Esophagus muscularis mucosa (tissue), 4 donors: ENCODE measurements at regions not wholly inside any gene's neighbourhood (a gene's known extent, or its start where the extent isn't known, plus 50 kb on each side); places are given as distances from the start of the nearest gene placed in this dataset.

Experiments used
- DNase-seq: peaks from one replicate; pipeline ENCODE4 v3.0.0-alpha.2; 2017; ENCODE audit errors: extremely low spot score
- H3K27ac ChIP-seq, 4 donors: fragments of 200-600 bp; sonication (generic); replicated peaks in 1 of 4; 1 replicate in 3 of 4; 2 replicates in 1 of 4; pipeline ENCODE4 v1.5.1; 2016 to 2019; ENCODE audit warnings: mild to moderate bottlenecking in 1 of 4
- H3K27me3 ChIP-seq, 4 donors: fragments of 200-600 bp; sonication (generic); one replicate each; pipeline versions ENCODE4 v1.5.1 to v1.6.0; 2016 to 2019
- H3K36me3 ChIP-seq, 4 donors: fragments of 200-600 bp; sonication (generic); one replicate each; pipeline ENCODE4 v1.5.1; 2016 to 2019
- H3K4me1 ChIP-seq, 4 donors: fragments of 200-600 bp; sonication (generic); one replicate each; pipeline ENCODE4 v1.5.1; 2016 to 2019
- H3K4me3 ChIP-seq, 4 donors: fragments of 200-600 bp; sonication (generic); 1 replicate in 2 of 4; 2 replicates in 2 of 4; pipeline ENCODE4 v1.5.1; 2016 to 2019; ENCODE audit warnings: mild to moderate bottlenecking in 4 of 4, moderate library complexity in 1 of 4
- H3K9me3 ChIP-seq, 4 donors: fragments of 200-600 bp; sonication (generic); 1 replicate in 3 of 4; 2 replicates in 1 of 4; pipeline ENCODE4 v1.5.1; 2016 to 2019
- EP300 ChIP-seq: sonication (generic); formaldehyde crosslinking; IDR thresholded peaks from one replicate; pipeline ENCODE4 v1.6.1; 2017; ENCODE audit warnings: antibody characterized with exemption
- POLR2A ChIP-seq: fragments of 450-650 bp; IDR thresholded peaks from one replicate; pipeline ENCODE4 v1.6.1; 2017; ENCODE audit warnings: antibody characterized with exemption, moderate library complexity, mild to moderate bottlenecking, low read depth
- POLR2AphosphoS5 ChIP-seq, 2 donors: sonication (generic); formaldehyde crosslinking; IDR thresholded peaks; one replicate each; pipeline ENCODE4 v1.6.1; 2017; ENCODE audit warnings: antibody characterized with exemption in 2 of 2
- WGBS: methylation state at CpG from one replicate; pipeline ENCODE4 v1.1.5; 2018; 5-methylcytosine and 5-hydroxymethylcytosine counted together
- intact Hi-C: fragments of 100-400 bp; cut with DNase I; formaldehyde crosslinking; loops from one replicate; pipeline ENCODE4 v1.15.1; 2023
- TF ChIP-seq, protein P1 (sequence below), 3 experiments: fragments of 200-600 bp in 2 of 3; fragments of 450-650 bp in 1 of 3; sonication (generic) in 2 of 3; IDR thresholded peaks; one replicate each; pipeline ENCODE4 v1.5.1; 2017 to 2019; ENCODE audit warnings: antibody characterized with exemption in 3 of 3, mild to moderate bottlenecking in 2 of 3, moderate library complexity in 1 of 3

DNA sequence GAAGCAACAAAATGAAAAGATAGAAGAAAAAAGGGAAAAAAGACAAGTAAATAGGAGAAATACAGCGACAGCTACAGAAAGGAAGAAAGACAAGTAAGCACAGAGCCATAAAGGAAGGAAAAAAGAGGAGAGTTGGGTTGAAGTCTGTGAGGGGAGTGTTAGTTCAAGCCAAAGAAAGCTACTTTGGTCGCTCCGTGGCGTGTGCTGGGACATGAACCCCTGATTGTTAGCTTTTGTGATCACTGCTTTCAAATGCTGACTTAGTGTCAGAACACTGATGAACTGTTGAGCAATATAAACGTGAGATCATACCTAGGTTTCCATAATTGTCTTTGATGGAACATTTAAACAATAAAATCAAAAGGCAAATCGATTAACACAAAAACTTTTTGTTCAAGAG lies 370.1 kb downstream of the TMEM161B start:
- TF ChIP-seq EP300: no peak
- no peak for TF ChIP-seq POLR2A
- TF ChIP-seq, protein P1, sequence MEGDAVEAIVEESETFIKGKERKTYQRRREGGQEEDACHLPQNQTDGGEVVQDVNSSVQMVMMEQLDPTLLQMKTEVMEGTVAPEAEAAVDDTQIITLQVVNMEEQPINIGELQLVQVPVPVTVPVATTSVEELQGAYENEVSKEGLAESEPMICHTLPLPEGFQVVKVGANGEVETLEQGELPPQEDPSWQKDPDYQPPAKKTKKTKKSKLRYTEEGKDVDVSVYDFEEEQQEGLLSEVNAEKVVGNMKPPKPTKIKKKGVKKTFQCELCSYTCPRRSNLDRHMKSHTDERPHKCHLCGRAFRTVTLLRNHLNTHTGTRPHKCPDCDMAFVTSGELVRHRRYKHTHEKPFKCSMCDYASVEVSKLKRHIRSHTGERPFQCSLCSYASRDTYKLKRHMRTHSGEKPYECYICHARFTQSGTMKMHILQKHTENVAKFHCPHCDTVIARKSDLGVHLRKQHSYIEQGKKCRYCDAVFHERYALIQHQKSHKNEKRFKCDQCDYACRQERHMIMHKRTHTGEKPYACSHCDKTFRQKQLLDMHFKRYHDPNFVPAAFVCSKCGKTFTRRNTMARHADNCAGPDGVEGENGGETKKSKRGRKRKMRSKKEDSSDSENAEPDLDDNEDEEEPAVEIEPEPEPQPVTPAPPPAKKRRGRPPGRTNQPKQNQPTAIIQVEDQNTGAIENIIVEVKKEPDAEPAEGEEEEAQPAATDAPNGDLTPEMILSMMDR (IDR thresholded peaks at IDR 0.05): no peak
- no peak for TF ChIP-seq POLR2AphosphoS5 (IDR thresholded peaks at IDR 0.05)
- Histone ChIP-seq H3K27ac (no peak overlapping the region), H3K4me1 (peaks cover 0 to 7% (median 3%) of the 10 kb centered on the region in 4 donors), H3K4me3 (no peak overlapping the region), H3K36me3 (no peaks in the 10 kb centered on the region), H3K27me3 (no peaks in the 10 kb centered on the region), H3K9me3 (no peaks in the 10 kb centered on the region)
- intact Hi-C loops: no loop called here
- no peak for DNase-seq
- WGBS: 77% methylated on average over 6 of the region's 6 CpGs

- no peak overlapping the region for H3K27ac ChIP-seq
- intact Hi-C loops: no loop called here
- H3K4me1 ChIP-seq: no peaks in the 10 kb centered on the region
- no peaks in the 10 kb centered on the region for H3K9me3 ChIP-seq
- H3K4me3 ChIP-seq: no peak overlapping the region
- no peaks in the 10 kb centered on the region for H3K36me3 ChIP-seq
- DNase-seq: no peak
- TF ChIP-seq, protein P1 (IDR thresholded peaks at IDR 0.05): no peak
- no peak for TF ChIP-seq POLR2A
- TF ChIP-seq EP300: no peak
- WGBS: 75% methylated on average over 2 of the region's 2 CpGs
- H3K27me3 ChIP-seq: no peaks in the 10 kb centered on the region
Measured at GRCh38 chr5:87888139-87888538, 380.5 kb downstream of the TMEM161B start.

GRCh38 chr5:87887247-87887646 lies 381.4 kb downstream of the TMEM161B start:
- DNase-seq: no peak
- Histone ChIP-seq H3K36me3 (no peaks in the 10 kb centered on the region), H3K4me1 (no peaks in the 10 kb centered on the region), H3K4me3 (no peak overlapping the region), H3K27ac (no peak overlapping the region), H3K9me3 (peaks cover 0 to 4% (median 0%) of the 10 kb centered on the region in 4 donors), H3K27me3 (no peaks in the 10 kb centered on the region)
- TF ChIP-seq POLR2AphosphoS5 (IDR thresholded peaks at IDR 0.05) (no peak), EP300 (no peak)
- TF ChIP-seq, protein P1 (IDR thresholded peaks at IDR 0.05): no peak
- 80% methylated on average over 2 of the region's 2 CpGs for WGBS
- intact Hi-C loops: no loop called here

DNA sequence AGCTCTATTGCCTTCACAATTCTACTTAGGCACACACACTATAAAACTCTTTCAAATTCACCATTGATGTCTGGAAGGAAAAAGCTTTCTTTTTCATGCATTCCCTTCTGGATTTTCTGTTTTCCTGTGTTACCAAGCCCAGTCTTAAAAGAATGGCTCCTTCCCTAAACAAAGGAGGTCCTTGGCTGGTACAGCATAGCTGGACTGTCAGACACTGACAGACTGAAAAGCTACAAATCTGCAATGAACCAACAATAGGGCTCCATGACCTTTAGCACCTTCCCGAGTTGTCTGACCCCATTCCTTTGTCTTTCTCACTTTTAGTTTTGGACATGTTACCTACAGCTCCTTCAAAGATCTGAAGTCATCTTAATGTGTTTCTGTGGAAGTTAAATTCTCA lies 382.5 kb downstream of the TMEM161B start:
- Histone ChIP-seq H3K4me1 (no peaks in the 10 kb centered on the region), H3K27ac (no peak overlapping the region), H3K9me3 (peaks cover 0 to 4% (median 0%) of the 10 kb centered on the region in 4 donors), H3K4me3 (no peak overlapping the region), H3K36me3 (no peaks in the 10 kb centered on the region), H3K27me3 (no peaks in the 10 kb centered on the region)
- no peak for TF ChIP-seq POLR2AphosphoS5 (IDR thresholded peaks at IDR 0.05)
- no peak for DNase-seq
- 35% methylated on average over 1 of the region's 1 CpG for WGBS
- intact Hi-C loops: no loop called here

DNA sequence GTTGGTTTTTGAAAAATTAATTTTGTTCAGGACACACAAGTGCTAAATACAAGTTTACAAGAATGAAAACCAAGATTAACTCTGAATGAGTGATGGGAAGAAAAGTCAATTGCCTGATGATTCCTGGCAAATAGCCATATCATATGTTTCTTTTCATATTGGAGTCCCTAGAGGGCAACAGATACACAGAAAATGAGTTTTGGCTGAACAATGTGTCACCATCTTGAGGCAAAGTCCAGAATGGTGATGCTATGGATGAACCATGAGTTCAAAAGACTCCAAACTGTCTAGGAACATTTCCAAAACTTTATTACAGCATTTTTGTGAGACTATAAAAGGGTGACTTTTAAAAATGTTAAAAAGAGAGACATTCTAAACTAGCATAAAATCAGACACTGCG lies 382.9 kb downstream of the TMEM161B start:
- Histone ChIP-seq H3K27me3 (no peaks in the 10 kb centered on the region), H3K9me3 (peaks cover 0 to 4% (median 1%) of the 10 kb centered on the region in 4 donors), H3K4me1 (no peaks in the 10 kb centered on the region), H3K27ac (no peak overlapping the region), H3K36me3 (no peaks in the 10 kb centered on the region), H3K4me3 (no peak overlapping the region)
- TF ChIP-seq EP300 (no peak), POLR2A (no peak), POLR2AphosphoS5 (IDR thresholded peaks at IDR 0.05) (no peak)
- TF ChIP-seq, protein P1 (IDR thresholded peaks at IDR 0.05): no peak
- WGBS: 69% methylated on average over 1 of the region's 1 CpG
- intact Hi-C loops: no loop called here
- DNase-seq: no peak
